ENCODE measurements at regions not wholly inside any gene's neighbourhood (a gene's known extent, or its start where the extent isn't known, plus 50 kb on each side); places are given as distances from the start of the nearest gene placed in this dataset.

GRCh38 chr11:122523846-122524805, 131.4 kb upstream of the UBASH3B start:
- DNase-seq (ENCODE audit: low spot score), result peak; percentile 29

- peak; percentile 47 for DNase-seq (ENCODE audit: low spot score)
Observed at GRCh38 chr11:122521626-122522025, 133.9 kb upstream of the UBASH3B start.

- no peak for DNase-seq (ENCODE audit: low spot score)
Observed at GRCh38 chr11:122517403-122518379, 137.8 kb upstream of the UBASH3B start.

- peak; percentile 1 for DNase-seq (ENCODE audit: low spot score)
Observed at GRCh38 chr11:122516686-122517085, 138.8 kb upstream of the UBASH3B start.

- no peak for DNase-seq (ENCODE audit: low spot score)
Observed at GRCh38 chr11:122513997-122514396, 141.5 kb upstream of the UBASH3B start.

- no peak for DNase-seq (ENCODE audit: low spot score)
Observed at GRCh38 chr11:122513328-122513727, 142.2 kb upstream of the UBASH3B start.

- no peak for DNase-seq (ENCODE audit: low spot score)
Observed at GRCh38 chr11:122512688-122513087, 142.8 kb upstream of the UBASH3B start.

- DNase-seq (ENCODE audit: low spot score), result no peak
Observed at GRCh38 chr11:122509899-122510298, 145.6 kb upstream of the UBASH3B start.

- DNase-seq (ENCODE audit: low spot score), result no peak
Observed at GRCh38 chr11:122509091-122509490, 146.4 kb upstream of the UBASH3B start.

GRCh38 chr11:122505304-122506006, 150.1 kb upstream of the UBASH3B start:
- peak; percentile 69 for DNase-seq (ENCODE audit: low spot score)

GRCh38 chr11:122494221-122494620, 161.3 kb upstream of the UBASH3B start:
- DNase-seq (ENCODE audit: low spot score), result no peak

GRCh38 chr11:122491509-122491908, 164.0 kb upstream of the UBASH3B start:
- no peak for DNase-seq (ENCODE audit: low spot score)

- DNase-seq (ENCODE audit: low spot score), result no peak
Observed at GRCh38 chr11:122488892-122489706, 166.4 kb upstream of the UBASH3B start.

- no peak for DNase-seq (ENCODE audit: low spot score)
Observed at GRCh38 chr11:122487669-122488068, 167.9 kb upstream of the UBASH3B start.

GRCh38 chr11:122486793-122487495, 168.6 kb upstream of the UBASH3B start:
- peak; percentile 2 for DNase-seq (ENCODE audit: low spot score)

- no peak for DNase-seq (ENCODE audit: low spot score)
Observed at GRCh38 chr11:122478986-122479385, 176.5 kb upstream of the UBASH3B start.

GRCh38 chr11:122468965-122469364, 186.6 kb upstream of the UBASH3B start:
- DNase-seq (ENCODE audit: low spot score), result no peak

- no peak for DNase-seq (ENCODE audit: low spot score)
Observed at GRCh38 chr11:122463530-122463929, 192.0 kb upstream of the UBASH3B start.

- no peak for DNase-seq (ENCODE audit: low spot score)
Observed at GRCh38 chr11:122459064-122459463, 196.5 kb upstream of the UBASH3B start.

GRCh38 chr11:122453586-122453985, 201.9 kb upstream of the UBASH3B start:
- no peak for DNase-seq (ENCODE audit: low spot score)
